Spleen (tissue), 7 donors: ENCODE measurements at regions not wholly inside any gene's neighbourhood (a gene's known extent, or its start where the extent isn't known, plus 50 kb on each side); places are given as distances from the start of the nearest gene placed in this dataset.

ENCODE experiments used
- POLR2A ChIP-seq, 3 donors: fragments of 450-650 bp; IDR thresholded peaks; one replicate each; pipeline ENCODE4 v1.5.1; 2017; ENCODE audit warnings: antibody characterized with exemption in 3 of 3, mild to moderate bottlenecking in 1 of 3
- TF ChIP-seq, protein P1 (sequence below), 11 experiments: fragments of 200-600 bp in 7 of 11; fragments of 450-650 bp in 4 of 11; sonication (generic) in 4 of 11; IDR thresholded peaks in 8 of 11; conservative IDR thresholded peaks in 3 of 11; 1 replicate in 7 of 11; 2 replicates in 4 of 11; pipeline versions ENCODE4 v1.4.0 to v1.8.0; 2016 to 2021; ENCODE audit warnings: antibody characterized with exemption in 11 of 11, inconsistent platforms in 4 of 11, mild to moderate bottlenecking in 1 of 11
- donor health status: DM: no; HTN: no; CAD: no; lungs with moderate emphysema.
- donor health status: DM: no; HTN: no; CAD: no.
- donor health status: DM: no; HTN: no; CAD: no.

DNA sequence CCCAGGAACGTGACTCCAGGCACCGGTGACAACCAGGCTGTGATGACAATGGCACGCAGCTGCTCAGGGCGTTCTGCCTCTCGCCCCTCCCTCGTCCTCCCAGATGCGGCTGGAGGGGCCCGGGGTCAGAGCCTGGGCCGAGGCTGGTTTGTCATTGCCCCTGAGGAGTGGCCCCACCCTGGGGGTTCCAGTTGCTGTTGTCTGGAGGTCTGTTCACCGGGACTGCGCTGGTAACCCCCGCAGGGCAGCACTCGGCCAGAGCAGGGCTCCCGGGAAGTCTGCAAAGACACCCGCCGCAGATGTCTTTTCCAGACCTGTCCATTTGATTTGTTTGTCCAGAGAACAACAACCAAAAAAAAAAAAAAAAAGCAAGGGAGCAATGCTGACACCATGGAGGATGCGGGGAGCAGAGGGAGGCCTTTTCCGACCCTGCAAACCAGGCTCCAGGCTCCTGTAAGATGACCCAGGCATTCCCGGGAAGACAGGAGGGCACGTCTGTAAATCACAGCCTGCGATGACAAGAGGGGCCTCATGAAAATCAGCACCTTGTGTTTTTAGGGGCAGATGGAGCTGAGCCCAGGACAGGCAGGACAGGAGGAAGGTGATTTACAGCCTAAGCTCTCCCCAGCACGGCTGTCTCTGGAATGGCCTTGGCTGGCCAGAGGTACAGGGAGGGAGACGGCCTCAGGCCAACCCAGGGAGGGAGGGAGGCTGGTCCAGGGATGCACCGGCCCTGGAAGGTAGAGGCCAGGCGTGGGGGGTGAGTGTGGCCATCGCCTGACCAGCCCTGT lies 189.3 kb downstream of the ERMARD start:
- TF ChIP-seq, protein P1, sequence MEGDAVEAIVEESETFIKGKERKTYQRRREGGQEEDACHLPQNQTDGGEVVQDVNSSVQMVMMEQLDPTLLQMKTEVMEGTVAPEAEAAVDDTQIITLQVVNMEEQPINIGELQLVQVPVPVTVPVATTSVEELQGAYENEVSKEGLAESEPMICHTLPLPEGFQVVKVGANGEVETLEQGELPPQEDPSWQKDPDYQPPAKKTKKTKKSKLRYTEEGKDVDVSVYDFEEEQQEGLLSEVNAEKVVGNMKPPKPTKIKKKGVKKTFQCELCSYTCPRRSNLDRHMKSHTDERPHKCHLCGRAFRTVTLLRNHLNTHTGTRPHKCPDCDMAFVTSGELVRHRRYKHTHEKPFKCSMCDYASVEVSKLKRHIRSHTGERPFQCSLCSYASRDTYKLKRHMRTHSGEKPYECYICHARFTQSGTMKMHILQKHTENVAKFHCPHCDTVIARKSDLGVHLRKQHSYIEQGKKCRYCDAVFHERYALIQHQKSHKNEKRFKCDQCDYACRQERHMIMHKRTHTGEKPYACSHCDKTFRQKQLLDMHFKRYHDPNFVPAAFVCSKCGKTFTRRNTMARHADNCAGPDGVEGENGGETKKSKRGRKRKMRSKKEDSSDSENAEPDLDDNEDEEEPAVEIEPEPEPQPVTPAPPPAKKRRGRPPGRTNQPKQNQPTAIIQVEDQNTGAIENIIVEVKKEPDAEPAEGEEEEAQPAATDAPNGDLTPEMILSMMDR (IDR thresholded peaks at IDR 0.05 in 8 of 11, conservative IDR thresholded peaks at IDR 0.05 in 3 of 11): no peak
- no peak for TF ChIP-seq POLR2A (IDR thresholded peaks at IDR 0.05)
